IMR-90 (cell line): ENCODE measurements at regions not wholly inside any gene's neighbourhood (a gene's known extent, or its start where the extent isn't known, plus 50 kb on each side); places are given as distances from the start of the nearest gene placed in this dataset.

ENCODE experiments used
- ATAC-seq: fragments of 200-7000 bp; cut with Tn5 transposase; 2 replicates; pipeline ENCODE4 v1.9.1; 2020; ENCODE audit warnings: low read depth, mild to moderate bottlenecking, moderate library complexity
- BruUV-seq: library from RNA; stranded (reverse); fragments of 400-500 nt; replicated peaks from 2 replicates; lab custom pipeline; 2021; lab: Mats Ljungman, UMichigan
- CTCF ChIA-PET: fragments of 300-600 bp; formaldehyde crosslinking; extraction: SDS; loops from one replicate; lab custom pipeline; 2021; ENCODE audit warnings: antibody characterized with exemption; lab: Yijun Ruan, JAX
- POLR2A ChIA-PET: fragments of 300-600 bp; sonication (Branson Sonifier 250); formaldehyde crosslinking; loops from one replicate; lab custom pipeline; 2022; ENCODE audit warnings: antibody characterized with exemption; ENCODE audit not compliant: unreplicated experiment; lab: Charles Lee
- DNase-seq: peaks from one replicate; pipeline ENCODE4 v3.0.0; 2013
- H2AFZ ChIP-seq: replicated peaks from 2 replicates; pipeline ENCODE3; 2013; ENCODE audit warnings: low read length, mild to moderate bottlenecking; ENCODE audit not compliant: poor library complexity
- H2AK5ac ChIP-seq: 2 replicates; pipeline ENCODE4 v1.6.1; 2013; ENCODE audit warnings: low read depth, low read length, inconsistent platforms
- H2AK9ac ChIP-seq: replicated peaks from 2 replicates; pipeline ENCODE3; 2013; ENCODE audit warnings: mild to moderate bottlenecking, low read depth, low read length, moderate library complexity; ENCODE audit not compliant: poor library complexity
- H2BK120ac ChIP-seq: 2 replicates; pipeline ENCODE4 v1.6.1; 2013; ENCODE audit warnings: low read depth, low read length, inconsistent platforms
- H2BK15ac ChIP-seq: 3 replicates; pipeline ENCODE4 v1.6.1; 2013; ENCODE audit warnings: low read depth, low read length, inconsistent platforms
- H2BK20ac ChIP-seq: 2 replicates; pipeline ENCODE4 v1.6.1; 2013; ENCODE audit warnings: low read depth, mild to moderate bottlenecking, inconsistent platforms, low read length, moderate library complexity
- H2BK5ac ChIP-seq: 2 replicates; pipeline ENCODE4 v1.6.1; 2013; ENCODE audit warnings: mild to moderate bottlenecking, low read depth, low read length, inconsistent platforms; ENCODE audit not compliant: poor library complexity, severe bottlenecking
- H3K14ac ChIP-seq: replicated peaks from 2 replicates; pipeline ENCODE4 v1.6.1; 2013; ENCODE audit warnings: low read depth, low read length, inconsistent platforms
- H3K18ac ChIP-seq: 2 replicates; pipeline ENCODE4 v1.6.1; 2013; ENCODE audit warnings: low read depth, low read length, control low read depth
- H3K23ac ChIP-seq: 2 replicates; pipeline ENCODE4 v1.6.1; 2013; ENCODE audit warnings: low read depth, low read length, inconsistent platforms
- H3K27ac ChIP-seq: 2 replicates; pipeline ENCODE4 v1.5.1; 2013; ENCODE audit warnings: mild to moderate bottlenecking, control low read depth, low read length; ENCODE audit not compliant: insufficient read depth
- H3K27me3 ChIP-seq: 2 replicates; pipeline ENCODE4 v1.6.1; 2013; ENCODE audit warnings: low read length; ENCODE audit not compliant: control insufficient read depth, insufficient read depth
- H3K36me3 ChIP-seq: 2 replicates; pipeline ENCODE4 v1.6.1; 2013; ENCODE audit warnings: low read length, mixed read lengths; ENCODE audit not compliant: control insufficient read depth, insufficient read depth
- H3K4ac ChIP-seq: 2 replicates; pipeline ENCODE4 v1.6.1; 2013; ENCODE audit warnings: low read depth, low read length, inconsistent platforms
- H3K4me1 ChIP-seq: 2 replicates; pipeline ENCODE4 v1.6.1; 2013; ENCODE audit warnings: low read length, mixed read lengths; ENCODE audit not compliant: control insufficient read depth, insufficient read depth
- H3K4me2 ChIP-seq: 2 replicates; pipeline ENCODE4 v1.6.1; 2013; ENCODE audit warnings: low read depth, mild to moderate bottlenecking, control low read depth, low read length, moderate library complexity
- H3K4me3 ChIP-seq: 2 replicates; pipeline ENCODE4 v1.5.1; 2013; ENCODE audit warnings: low read depth, mild to moderate bottlenecking, control low read depth, low read length, moderate library complexity; ENCODE audit not compliant: insufficient read depth
- H3K56ac ChIP-seq: 2 replicates; pipeline ENCODE4 v1.6.1; 2013; ENCODE audit warnings: low read length, inconsistent platforms; ENCODE audit not compliant: insufficient read depth; ENCODE audit errors: extremely low read depth
- H3K79me1 ChIP-seq, 2 experiments: 2 replicates each; pipeline ENCODE4 v1.6.1; 2013; ENCODE audit warnings: low read length in 2 of 2, inconsistent platforms in 1 of 2, low read depth in 1 of 2
- H3K9ac ChIP-seq: 2 replicates; pipeline ENCODE4 v1.6.1; 2013; ENCODE audit warnings: low read depth, low read length, control low read depth
- H3K9me1 ChIP-seq: 2 replicates; pipeline ENCODE4 v1.6.1; 2013; ENCODE audit warnings: low read length, inconsistent platforms; ENCODE audit not compliant: insufficient read depth
- H3K9me3 ChIP-seq: 2 replicates; pipeline ENCODE4 v1.6.1; 2013; ENCODE audit warnings: low read length; ENCODE audit not compliant: control insufficient read depth, insufficient read depth
- H4K20me1 ChIP-seq: 2 replicates; pipeline ENCODE4 v1.6.1; 2013; ENCODE audit warnings: low read length, inconsistent platforms; ENCODE audit not compliant: insufficient read depth
- H4K5ac ChIP-seq: 2 replicates; pipeline ENCODE4 v1.6.1; 2013; ENCODE audit warnings: mild to moderate bottlenecking, low read depth, low read length, control low read depth
- H4K8ac ChIP-seq, 2 experiments: 2 replicates each; pipeline ENCODE4 v1.6.1; 2013; ENCODE audit warnings: low read depth in 2 of 2, low read length in 2 of 2, control low read depth in 1 of 2, inconsistent platforms in 1 of 2
- H4K91ac ChIP-seq: 2 replicates; pipeline ENCODE4 v1.6.1; 2013; ENCODE audit warnings: low read depth, low read length, inconsistent platforms; ENCODE audit not compliant: insufficient read depth
- BHLHE40 ChIP-seq: fragments of 150-350 bp; IDR thresholded peaks from 2 replicates; pipeline ENCODE4 v1.6.1; 2016; ENCODE audit warnings: mild to moderate bottlenecking, low read depth, low read length
- CEBPB ChIP-seq: IDR thresholded peaks from 2 replicates; pipeline ENCODE4 v1.6.1; 2012; ENCODE audit warnings: low read depth, low read length, improper control_type of control experiment
- CHD1 ChIP-seq: IDR thresholded peaks from 2 replicates; pipeline ENCODE4 v1.6.1; 2012; ENCODE audit warnings: low read depth, low read length, improper control_type of control experiment
- CTCF ChIP-seq: conservative IDR thresholded peaks from 2 replicates; pipeline ENCODE4 v1.5.1; 2012; ENCODE audit warnings: mild to moderate bottlenecking, low read depth, low read length, improper control_type of control experiment
- FOS ChIP-seq: fragments of 150-350 bp; IDR thresholded peaks from 2 replicates; pipeline ENCODE4 v1.6.1; 2016; ENCODE audit warnings: low read depth, low read length
- MAFK ChIP-seq: IDR thresholded peaks from 2 replicates; pipeline ENCODE4 v1.6.1; 2012; ENCODE audit warnings: low read depth, low read length, improper control_type of control experiment
- MAZ ChIP-seq: IDR thresholded peaks from 2 replicates; pipeline ENCODE4 v1.6.1; 2012; ENCODE audit warnings: low read depth, mild to moderate bottlenecking, low read length, improper control_type of control experiment, moderate library complexity, borderline replicate concordance
- MXI1 ChIP-seq: IDR thresholded peaks from 2 replicates; pipeline ENCODE4 v1.6.1; 2012; ENCODE audit warnings: low read depth, mild to moderate bottlenecking, low read length, moderate library complexity, borderline replicate concordance
- NFE2L2 ChIP-seq: fragments of 150-350 bp; IDR thresholded peaks from 2 replicates; pipeline ENCODE4 v1.6.1; 2016; ENCODE audit warnings: low read depth, mild to moderate bottlenecking, low read length
- POLR2A ChIP-seq: IDR thresholded peaks from 2 replicates; pipeline ENCODE4 v1.6.1; 2012; ENCODE audit warnings: mild to moderate bottlenecking, low read depth, low read length
- RAD21 ChIP-seq: IDR thresholded peaks from 2 replicates; pipeline ENCODE4 v1.6.1; 2012; ENCODE audit warnings: low read length, improper control_type of control experiment
- RCOR1 ChIP-seq: IDR thresholded peaks from 2 replicates; pipeline ENCODE4 v1.6.1; 2012; ENCODE audit warnings: mild to moderate bottlenecking, low read length, improper control_type of control experiment; ENCODE audit not compliant: insufficient replicate concordance
- RFX5 ChIP-seq: IDR thresholded peaks from 2 replicates; pipeline ENCODE4 v1.8.0; 2012; ENCODE audit warnings: low read depth, mild to moderate bottlenecking, low read length, moderate library complexity
- SMC3 ChIP-seq: fragments of 150-350 bp; IDR thresholded peaks from 2 replicates; pipeline ENCODE4 v1.6.1; 2016; ENCODE audit warnings: low read depth, mild to moderate bottlenecking, antibody characterized with exemption, low read length, moderate library complexity
- WGBS, 2 experiments: methylation state at CpG; one replicate each; pipeline versions ENCODE4 v1.1.5 to v1.1.7; 2013; ENCODE audit warnings: missing lambda C conversion rate in 2 of 2; ENCODE audit not compliant: insufficient read length in 1 of 2; ENCODE audit errors: extremely low coverage in 2 of 2; 5-methylcytosine and 5-hydroxymethylcytosine counted together
- dilution Hi-C: fragments of 300-500 bp; cut with HindIII; formaldehyde crosslinking; loops from one replicate; pipeline ENCODE4 v1.14.3; 2018; ENCODE audit warnings: low sequenced_read_pairs; ENCODE audit not compliant: unreplicated experiment
- in situ Hi-C: fragments of 300-500 bp; cut with MboI; formaldehyde crosslinking; loops from 3 replicates; pipeline ENCODE4 v1.14.3; 2019; ENCODE audit warnings: low sequenced_read_pairs, inconsistent platforms, mixed read lengths
- intact Hi-C: fragments of 100-400 bp; cut with micrococcal nuclease; formaldehyde crosslinking; loops from 2 replicates; pipeline ENCODE4 v1.10.0; 2022
- TF ChIP-seq, protein P1 (sequence below): fragments of 150-350 bp; IDR thresholded peaks from 2 replicates; pipeline ENCODE4 v1.6.1; 2017; ENCODE audit warnings: mild to moderate bottlenecking, antibody characterized with exemption, low read length, low read depth
- TF ChIP-seq, protein P2 (sequence below): fragments of 150-350 bp; IDR thresholded peaks from 2 replicates; pipeline ENCODE4 v1.6.1; 2016; ENCODE audit warnings: low read depth, mild to moderate bottlenecking, low read length, moderate library complexity, borderline replicate concordance

DNA sequence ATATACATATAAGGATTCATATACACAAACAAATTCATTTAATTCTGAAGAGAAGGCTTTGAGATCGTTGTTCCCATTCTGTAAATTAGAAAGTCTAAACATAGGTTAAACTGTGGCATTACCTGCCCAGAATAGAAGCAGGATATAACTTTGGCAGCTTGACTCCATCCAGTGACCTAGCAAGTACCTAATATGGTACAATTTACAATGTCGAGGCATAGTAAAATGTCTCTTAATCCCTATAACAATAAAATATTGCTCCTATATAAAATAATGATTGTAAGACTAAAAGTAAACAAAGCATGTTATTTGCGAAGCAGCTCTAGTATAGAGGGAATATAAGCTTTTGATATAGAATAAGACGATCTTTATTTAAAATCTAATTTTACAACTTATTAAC, 756.0 kb downstream of the LUZP2 start:
- TF ChIP-seq RFX5, result no peak
- TF ChIP-seq, protein P1, sequence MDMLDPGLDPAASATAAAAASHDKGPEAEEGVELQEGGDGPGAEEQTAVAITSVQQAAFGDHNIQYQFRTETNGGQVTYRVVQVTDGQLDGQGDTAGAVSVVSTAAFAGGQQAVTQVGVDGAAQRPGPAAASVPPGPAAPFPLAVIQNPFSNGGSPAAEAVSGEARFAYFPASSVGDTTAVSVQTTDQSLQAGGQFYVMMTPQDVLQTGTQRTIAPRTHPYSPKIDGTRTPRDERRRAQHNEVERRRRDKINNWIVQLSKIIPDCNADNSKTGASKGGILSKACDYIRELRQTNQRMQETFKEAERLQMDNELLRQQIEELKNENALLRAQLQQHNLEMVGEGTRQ, result no peak
- no peak for TF ChIP-seq MAFK
- no peak for TF ChIP-seq NFE2L2
- TF ChIP-seq, protein P2, sequence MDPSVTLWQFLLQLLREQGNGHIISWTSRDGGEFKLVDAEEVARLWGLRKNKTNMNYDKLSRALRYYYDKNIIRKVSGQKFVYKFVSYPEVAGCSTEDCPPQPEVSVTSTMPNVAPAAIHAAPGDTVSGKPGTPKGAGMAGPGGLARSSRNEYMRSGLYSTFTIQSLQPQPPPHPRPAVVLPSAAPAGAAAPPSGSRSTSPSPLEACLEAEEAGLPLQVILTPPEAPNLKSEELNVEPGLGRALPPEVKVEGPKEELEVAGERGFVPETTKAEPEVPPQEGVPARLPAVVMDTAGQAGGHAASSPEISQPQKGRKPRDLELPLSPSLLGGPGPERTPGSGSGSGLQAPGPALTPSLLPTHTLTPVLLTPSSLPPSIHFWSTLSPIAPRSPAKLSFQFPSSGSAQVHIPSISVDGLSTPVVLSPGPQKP, result no peak
- no peak for TF ChIP-seq RCOR1
- TF ChIP-seq MAZ, result no peak
- no peak for TF ChIP-seq CEBPB
- TF ChIP-seq POLR2A, result no peak
- TF ChIP-seq SMC3, result no peak
- no peak for TF ChIP-seq CTCF
- TF ChIP-seq MXI1, result no peak
- no peak for TF ChIP-seq RAD21
- no peak for TF ChIP-seq BHLHE40
- no peak for TF ChIP-seq FOS
- TF ChIP-seq CHD1, result no peak
- DNase-seq (no peak), ATAC-seq (no peak)
- ChIA-PET POLR2A (no interaction called here), CTCF (no interaction called here)
- H3K4me1 ChIP-seq, result no peaks in the 10 kb centered on the region
- intact Hi-C loops, result no loop called here
- H2BK15ac ChIP-seq, result no peak overlapping the region
- no peak overlapping the region for H2AK5ac ChIP-seq
- BruUV-seq, result no TSS peak
- no peaks in the 10 kb centered on the region for H3K9me3 ChIP-seq
- in situ Hi-C loops, result no loop called here
- no CpG with 5 or more reads among the region's 4 CpGs for WGBS, 2 experiments
- no peak overlapping the region for H3K18ac ChIP-seq
- no peaks in the 10 kb centered on the region for H3K36me3 ChIP-seq
- no peaks in the 10 kb centered on the region for H3K79me1 ChIP-seq
- no peak overlapping the region for H2BK5ac ChIP-seq
- H3K4ac ChIP-seq, result no peak overlapping the region
- dilution Hi-C loops, result no loop called here
- no peak overlapping the region for H3K4me3 ChIP-seq
- H3K9ac ChIP-seq, result no peak overlapping the region
- H3K9me1 ChIP-seq, result no peaks in the 10 kb centered on the region
- no peak overlapping the region for H3K23ac ChIP-seq
- H2BK120ac ChIP-seq, result no peak overlapping the region
- H3K14ac ChIP-seq, result no peak overlapping the region
- no peak overlapping the region for H4K91ac ChIP-seq
- no peak overlapping the region for H3K4me2 ChIP-seq
- H3K27me3 ChIP-seq, result no peaks in the 10 kb centered on the region
- H3K27ac ChIP-seq, result no peak overlapping the region
- no peak overlapping the region for H4K8ac ChIP-seq
- no peaks in the 10 kb centered on the region for H4K20me1 ChIP-seq
- no peak overlapping the region for H4K5ac ChIP-seq
- H2AK9ac ChIP-seq, result no peak overlapping the region
- H3K56ac ChIP-seq, result no peak overlapping the region
- no peak overlapping the region for H2AFZ ChIP-seq
- H2BK20ac ChIP-seq, result no peak overlapping the region
